Lower lobe of right lung (tissue), 2 donors: ENCODE measurements at regions not wholly inside any gene's neighbourhood (a gene's known extent, or its start where the extent isn't known, plus 50 kb on each side); places are given as distances from the start of the nearest gene placed in this dataset.

Source experiments
- ATAC-seq, 2 donors: fragments of 200-7000 bp; cut with Tn5 transposase; one replicate each; pipeline ENCODE4 v1.9.1; 2020 to 2022; ENCODE audit warnings: mild to moderate bottlenecking in 2 of 2, moderate library complexity in 2 of 2
- DNase-seq: peaks from one replicate; pipeline ENCODE4 v3.0.0-alpha.2; 2020
- H3K27ac ChIP-seq: fragments of 200-600 bp; one replicate; pipeline ENCODE4 v1.8.0; 2022
- H3K27me3 ChIP-seq: fragments of 200-600 bp; one replicate; pipeline ENCODE4 v1.8.0; 2022; ENCODE audit warnings: low read depth
- H3K36me3 ChIP-seq: fragments of 200-600 bp; one replicate; pipeline ENCODE4 v1.8.0; 2022; ENCODE audit warnings: mild to moderate bottlenecking
- H3K4me1 ChIP-seq: fragments of 200-600 bp; one replicate; pipeline ENCODE4 v1.8.0; 2022
- H3K4me3 ChIP-seq: fragments of 200-600 bp; one replicate; pipeline ENCODE4 v1.8.0; 2022; ENCODE audit warnings: mild to moderate bottlenecking
- H3K9me3 ChIP-seq: fragments of 200-600 bp; one replicate; pipeline ENCODE4 v1.8.0; 2022
- intact Hi-C: fragments of 100-400 bp; cut with DNase I; formaldehyde crosslinking; loops from one replicate; pipeline ENCODE4 v1.11.0; 2022
- TF ChIP-seq, protein P1 (sequence below): fragments of 200-600 bp; IDR thresholded peaks from one replicate; pipeline ENCODE4 v1.8.0; 2022; ENCODE audit warnings: antibody characterized with exemption, mild to moderate bottlenecking
- donor health status: DM: no; HTN: yes; CAD: no; lungs with severe emphysema.

DNA sequence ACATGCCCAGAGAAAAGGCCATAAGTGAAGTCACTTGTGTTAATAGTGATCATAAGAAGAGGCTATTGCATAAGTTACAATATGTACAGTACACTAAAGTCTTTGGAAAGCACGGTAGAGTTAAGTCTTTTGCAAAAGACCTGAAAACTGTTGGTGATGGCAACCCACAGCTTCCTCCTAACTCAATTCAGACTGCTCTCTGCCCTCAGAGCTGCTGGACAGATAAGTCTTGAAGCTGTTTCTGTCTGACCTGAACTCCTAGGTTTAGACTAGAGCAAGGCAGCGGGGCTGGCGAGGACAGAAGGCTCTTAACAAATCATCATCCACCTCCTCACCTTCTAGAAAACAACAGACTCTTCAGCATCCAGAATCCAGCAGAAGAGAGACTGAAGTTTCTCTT lies 125.4 kb downstream of the CD24 start:
- Histone ChIP-seq H3K4me1 (no peaks in the 10 kb centered on the region), H3K9me3 (no peaks in the 10 kb centered on the region), H3K4me3 (no peak overlapping the region), H3K27me3 (no peaks in the 10 kb centered on the region), H3K27ac (no peak overlapping the region), H3K36me3 (no peaks in the 10 kb centered on the region)
- DNase-seq, result no peak
- no peak for ATAC-seq
- TF ChIP-seq, protein P1, sequence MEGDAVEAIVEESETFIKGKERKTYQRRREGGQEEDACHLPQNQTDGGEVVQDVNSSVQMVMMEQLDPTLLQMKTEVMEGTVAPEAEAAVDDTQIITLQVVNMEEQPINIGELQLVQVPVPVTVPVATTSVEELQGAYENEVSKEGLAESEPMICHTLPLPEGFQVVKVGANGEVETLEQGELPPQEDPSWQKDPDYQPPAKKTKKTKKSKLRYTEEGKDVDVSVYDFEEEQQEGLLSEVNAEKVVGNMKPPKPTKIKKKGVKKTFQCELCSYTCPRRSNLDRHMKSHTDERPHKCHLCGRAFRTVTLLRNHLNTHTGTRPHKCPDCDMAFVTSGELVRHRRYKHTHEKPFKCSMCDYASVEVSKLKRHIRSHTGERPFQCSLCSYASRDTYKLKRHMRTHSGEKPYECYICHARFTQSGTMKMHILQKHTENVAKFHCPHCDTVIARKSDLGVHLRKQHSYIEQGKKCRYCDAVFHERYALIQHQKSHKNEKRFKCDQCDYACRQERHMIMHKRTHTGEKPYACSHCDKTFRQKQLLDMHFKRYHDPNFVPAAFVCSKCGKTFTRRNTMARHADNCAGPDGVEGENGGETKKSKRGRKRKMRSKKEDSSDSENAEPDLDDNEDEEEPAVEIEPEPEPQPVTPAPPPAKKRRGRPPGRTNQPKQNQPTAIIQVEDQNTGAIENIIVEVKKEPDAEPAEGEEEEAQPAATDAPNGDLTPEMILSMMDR, result no peak
- intact Hi-C loops, result no loop called here

DNA sequence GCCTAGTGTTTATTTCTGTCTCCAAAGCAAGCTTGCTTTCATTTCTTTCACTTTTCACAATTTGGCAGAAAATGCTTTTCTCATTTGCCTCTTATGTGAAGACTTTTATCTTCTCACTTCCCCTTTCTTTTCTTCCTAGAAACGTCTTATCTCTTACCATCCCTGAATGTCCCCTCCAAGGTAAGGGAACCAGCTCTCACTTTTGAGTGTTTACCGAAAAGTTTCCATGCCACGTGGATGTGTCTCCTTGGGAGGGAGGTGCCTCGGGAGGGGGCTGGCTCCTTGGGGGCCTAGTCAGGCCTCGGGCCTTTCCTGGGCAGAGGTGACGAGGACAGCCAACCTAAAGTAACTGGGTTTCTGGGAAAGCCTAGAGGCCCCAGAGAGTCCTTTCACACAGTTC lies 127.4 kb downstream of the CD24 start:
- no peaks in the 10 kb centered on the region for H3K27me3 ChIP-seq
- intact Hi-C loops, result no loop called here
- TF ChIP-seq, protein P1, result no peak

DNA sequence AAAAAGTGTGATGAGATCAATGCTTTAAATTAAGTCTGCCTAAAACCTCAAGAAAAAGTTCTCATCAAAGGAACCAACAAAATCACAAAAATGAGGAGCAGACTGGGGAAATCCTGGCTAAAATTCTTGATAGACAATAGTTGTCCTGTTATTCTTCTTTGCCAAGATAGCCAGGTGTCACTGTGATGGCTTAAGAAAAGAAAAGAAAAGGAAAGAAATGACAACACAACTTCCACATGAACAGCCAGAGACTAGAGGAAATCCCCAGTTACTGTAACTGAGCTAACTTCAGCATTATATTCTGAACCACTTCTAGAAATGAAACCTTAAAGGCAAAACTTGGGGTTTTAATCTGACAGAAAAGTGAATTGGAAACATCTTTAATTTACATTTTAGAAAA lies 129.6 kb downstream of the CD24 start:
- no peak for DNase-seq
- ATAC-seq, result no peak

More for the DNA sequence above, 127.4 kb downstream of the CD24 start:
- H3K4me3 ChIP-seq, result no peak overlapping the region
- ATAC-seq (no peak), DNase-seq (no peak)
- H3K36me3 ChIP-seq, result no peaks in the 10 kb centered on the region
- H3K4me1 ChIP-seq, result no peaks in the 10 kb centered on the region
- H3K27ac ChIP-seq, result no peak overlapping the region
- no peaks in the 10 kb centered on the region for H3K9me3 ChIP-seq

DNA sequence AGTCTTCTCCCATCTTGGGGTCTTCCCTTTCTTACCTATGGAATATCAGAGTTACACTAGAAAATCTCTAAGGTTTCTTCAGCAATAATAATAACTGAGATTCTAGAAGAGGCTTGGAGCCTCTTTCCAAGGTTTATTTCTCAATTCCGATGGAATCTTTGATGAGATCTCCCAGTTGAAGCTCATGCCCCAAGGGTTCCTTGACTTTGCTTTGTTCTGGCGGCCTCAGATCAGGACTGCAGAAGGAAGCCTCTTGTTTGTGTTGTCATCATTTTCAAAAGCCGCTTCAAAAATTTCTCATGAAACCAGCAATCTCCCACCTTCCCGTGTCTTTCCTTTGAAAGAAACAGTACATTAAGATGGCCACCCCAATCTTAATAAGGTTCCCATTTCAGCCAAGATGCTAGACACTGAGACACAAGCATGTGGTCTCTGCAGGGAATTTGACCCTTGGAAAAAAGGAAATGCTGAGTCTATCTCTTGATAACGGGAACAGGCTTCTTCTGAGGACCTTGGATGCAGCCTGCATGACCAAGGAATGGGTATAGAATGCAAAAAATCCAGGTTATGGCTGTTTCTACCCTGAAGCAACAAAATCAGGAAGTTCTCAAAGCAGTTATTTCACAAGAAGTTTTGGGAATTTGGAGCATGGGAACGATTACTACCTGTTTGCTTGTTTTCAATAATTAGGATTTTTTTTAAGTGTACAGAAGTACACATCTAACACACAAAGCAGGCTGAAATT lies 141.6 kb downstream of the CD24 start:
- DNase-seq (no peak), ATAC-seq (no peak)
- TF ChIP-seq, protein P1, result no peak
- intact Hi-C loops, result no loop called here
- Histone ChIP-seq H3K27me3 (no peaks in the 10 kb centered on the region), H3K4me3 (no peak overlapping the region), H3K27ac (no peak overlapping the region), H3K9me3 (no peaks in the 10 kb centered on the region), H3K4me1 (no peaks in the 10 kb centered on the region), H3K36me3 (no peaks in the 10 kb centered on the region)

More for the DNA sequence above, 129.6 kb downstream of the CD24 start:
- no peak overlapping the region for H3K27ac ChIP-seq
- H3K27me3 ChIP-seq, result no peaks in the 10 kb centered on the region
- H3K4me3 ChIP-seq, result no peak overlapping the region
- intact Hi-C loops, result no loop called here
- H3K36me3 ChIP-seq, result no peaks in the 10 kb centered on the region
- H3K9me3 ChIP-seq, result no peaks in the 10 kb centered on the region
- TF ChIP-seq, protein P1, result no peak
- no peaks in the 10 kb centered on the region for H3K4me1 ChIP-seq

DNA sequence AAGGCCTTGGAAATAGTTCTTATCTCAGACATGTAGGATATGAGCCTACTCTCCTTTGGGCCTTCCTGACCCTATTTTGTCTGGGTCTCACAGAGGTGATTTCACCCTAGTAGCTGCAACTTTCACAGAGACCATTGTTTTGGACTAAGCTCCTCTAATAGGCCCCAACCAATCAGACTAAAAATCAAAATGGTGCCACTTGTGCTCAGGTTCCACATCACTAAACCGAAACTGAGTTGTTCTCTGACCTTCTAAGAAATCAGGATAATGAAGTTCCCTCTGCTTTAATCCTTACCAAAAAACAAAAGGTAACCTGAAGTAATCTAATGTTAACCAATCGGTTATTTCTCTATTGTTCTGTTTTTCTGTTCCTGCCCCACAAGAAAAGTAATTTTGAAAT lies 143.6 kb downstream of the CD24 start:
- Histone ChIP-seq H3K4me1 (no peaks in the 10 kb centered on the region), H3K36me3 (no peaks in the 10 kb centered on the region), H3K9me3 (no peaks in the 10 kb centered on the region), H3K27ac (no peak overlapping the region), H3K4me3 (no peak overlapping the region), H3K27me3 (no peaks in the 10 kb centered on the region)
- DNase-seq (no peak), ATAC-seq (no peak)
- TF ChIP-seq, protein P1, result no peak
- intact Hi-C loops, result no loop called here
